Endothelial cell (in vitro differentiated cells): ENCODE measurements at regions not wholly inside any gene's neighbourhood (a gene's known extent, or its start where the extent isn't known, plus 50 kb on each side); places are given as distances from the start of the nearest gene placed in this dataset.

Experiments used
- DNase-seq: peaks from one replicate; pipeline ENCODE4 v3.0.0; 2021; ENCODE audit warnings: low spot score
- H3K27ac Mint-ChIP-seq: one replicate; pipeline ENCODE4 v1.8.0; 2021; ENCODE audit warnings: mixed read lengths, inconsistent platforms; ENCODE audit not compliant: unreplicated experiment
- H3K27me3 Mint-ChIP-seq: one replicate; pipeline ENCODE4 v1.8.0; 2021; ENCODE audit warnings: mild to moderate bottlenecking, moderate library complexity, mixed read lengths, inconsistent platforms; ENCODE audit not compliant: unreplicated experiment
- H3K36me3 Mint-ChIP-seq: one replicate; pipeline ENCODE4 v1.8.0; 2021; ENCODE audit warnings: mild to moderate bottlenecking, low read depth, mixed read lengths, inconsistent platforms; ENCODE audit not compliant: unreplicated experiment
- H3K4me1 Mint-ChIP-seq: one replicate; pipeline ENCODE4 v1.8.0; 2021; ENCODE audit warnings: mild to moderate bottlenecking, mixed read lengths, inconsistent platforms; ENCODE audit not compliant: unreplicated experiment
- H3K4me3 Mint-ChIP-seq: one replicate; pipeline ENCODE4 v1.8.0; 2021; ENCODE audit warnings: mild to moderate bottlenecking, mixed read lengths, inconsistent platforms; ENCODE audit not compliant: unreplicated experiment
- H3K9me3 Mint-ChIP-seq: one replicate; pipeline ENCODE4 v1.8.0; 2021; ENCODE audit warnings: mixed read lengths, inconsistent platforms; ENCODE audit not compliant: unreplicated experiment
- TF ChIP-seq, protein P1 (sequence below): fragments of 200-600 bp; sonication (generic); IDR thresholded peaks from one replicate; pipeline ENCODE4 v1.5.0; 2021; ENCODE audit warnings: antibody characterized with exemption; ENCODE audit not compliant: unreplicated experiment

DNA sequence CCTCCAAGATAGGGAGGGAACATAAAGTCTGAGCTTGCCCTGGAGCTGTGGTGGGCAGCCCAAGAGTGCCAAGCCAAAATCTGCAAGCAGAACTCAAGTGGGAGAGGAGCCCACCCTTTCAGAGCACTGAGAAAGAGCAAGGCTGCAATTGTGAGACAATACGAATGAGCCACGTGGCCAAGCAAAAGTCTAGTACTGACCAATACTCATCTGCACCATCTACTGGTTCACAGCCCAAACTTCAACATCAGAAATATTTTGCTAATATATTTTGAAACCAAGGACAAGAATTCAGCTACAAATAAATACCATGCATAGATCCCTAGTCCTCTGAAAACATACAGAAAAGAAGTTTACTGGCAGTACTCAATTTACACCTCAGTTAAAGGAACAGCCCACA lies 696.2 kb upstream of the COX7C start:
- no peak overlapping the region for H3K4me3 Mint-ChIP-seq
- no peak overlapping the region for H3K27ac Mint-ChIP-seq
- H3K36me3 Mint-ChIP-seq, result no peaks in the 10 kb centered on the region
- no peak for DNase-seq
- TF ChIP-seq, protein P1, sequence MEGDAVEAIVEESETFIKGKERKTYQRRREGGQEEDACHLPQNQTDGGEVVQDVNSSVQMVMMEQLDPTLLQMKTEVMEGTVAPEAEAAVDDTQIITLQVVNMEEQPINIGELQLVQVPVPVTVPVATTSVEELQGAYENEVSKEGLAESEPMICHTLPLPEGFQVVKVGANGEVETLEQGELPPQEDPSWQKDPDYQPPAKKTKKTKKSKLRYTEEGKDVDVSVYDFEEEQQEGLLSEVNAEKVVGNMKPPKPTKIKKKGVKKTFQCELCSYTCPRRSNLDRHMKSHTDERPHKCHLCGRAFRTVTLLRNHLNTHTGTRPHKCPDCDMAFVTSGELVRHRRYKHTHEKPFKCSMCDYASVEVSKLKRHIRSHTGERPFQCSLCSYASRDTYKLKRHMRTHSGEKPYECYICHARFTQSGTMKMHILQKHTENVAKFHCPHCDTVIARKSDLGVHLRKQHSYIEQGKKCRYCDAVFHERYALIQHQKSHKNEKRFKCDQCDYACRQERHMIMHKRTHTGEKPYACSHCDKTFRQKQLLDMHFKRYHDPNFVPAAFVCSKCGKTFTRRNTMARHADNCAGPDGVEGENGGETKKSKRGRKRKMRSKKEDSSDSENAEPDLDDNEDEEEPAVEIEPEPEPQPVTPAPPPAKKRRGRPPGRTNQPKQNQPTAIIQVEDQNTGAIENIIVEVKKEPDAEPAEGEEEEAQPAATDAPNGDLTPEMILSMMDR, result no peak
- H3K4me1 Mint-ChIP-seq, result no peaks in the 10 kb centered on the region
- no peaks in the 10 kb centered on the region for H3K9me3 Mint-ChIP-seq
- peaks cover 5% of the 10 kb centered on the region for H3K27me3 Mint-ChIP-seq

DNA sequence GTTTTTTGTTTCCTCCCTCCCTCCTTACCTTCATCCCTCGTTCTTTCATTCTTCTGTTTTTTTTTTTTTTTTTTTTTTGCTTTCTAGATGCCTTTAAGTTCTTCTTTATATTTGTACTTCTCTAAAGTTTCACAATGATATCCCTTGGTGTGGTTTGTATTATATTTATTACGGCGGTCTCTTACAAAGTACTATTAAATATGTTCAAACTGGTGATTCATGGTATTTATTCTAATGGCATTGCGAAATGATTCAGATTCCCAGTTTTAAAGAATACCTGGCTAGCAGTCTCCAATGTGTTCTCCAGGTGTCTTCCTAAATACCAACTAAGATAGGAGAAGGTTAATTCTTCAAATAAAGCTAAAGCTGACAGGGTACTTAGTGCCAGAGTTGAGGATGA lies 690.1 kb upstream of the COX7C start:
- Mint-ChIP-seq H3K27ac (no peak overlapping the region), H3K36me3 (no peaks in the 10 kb centered on the region), H3K4me1 (no peaks in the 10 kb centered on the region), H3K4me3 (no peak overlapping the region), H3K27me3 (no peaks in the 10 kb centered on the region), H3K9me3 (no peaks in the 10 kb centered on the region)
- TF ChIP-seq, protein P1, result no peak
- no peak for DNase-seq

DNA sequence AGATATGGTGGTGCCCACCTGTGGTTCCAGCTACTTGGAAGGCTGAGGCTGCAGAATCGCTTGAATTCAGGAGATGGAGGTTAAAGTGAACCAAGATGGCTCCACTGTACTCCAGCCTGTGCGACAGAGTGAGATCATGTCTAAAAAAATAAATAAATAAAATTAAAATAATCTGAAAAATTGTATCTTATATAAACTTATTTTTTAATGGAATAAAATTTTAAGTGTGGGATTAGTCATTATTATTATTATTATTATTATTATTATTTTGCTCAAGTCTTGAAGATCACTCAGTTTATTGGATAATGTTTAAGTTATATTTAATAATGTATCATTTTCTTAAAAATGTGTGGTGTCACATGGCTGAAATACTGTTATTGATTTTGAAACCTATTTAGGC lies 688.0 kb upstream of the COX7C start:
- no peaks in the 10 kb centered on the region for H3K27me3 Mint-ChIP-seq
- no peaks in the 10 kb centered on the region for H3K36me3 Mint-ChIP-seq
- H3K4me1 Mint-ChIP-seq, result no peaks in the 10 kb centered on the region
- no peaks in the 10 kb centered on the region for H3K9me3 Mint-ChIP-seq
- no peak overlapping the region for H3K4me3 Mint-ChIP-seq
- TF ChIP-seq, protein P1, result no peak
- no peak overlapping the region for H3K27ac Mint-ChIP-seq
- no peak for DNase-seq

DNA sequence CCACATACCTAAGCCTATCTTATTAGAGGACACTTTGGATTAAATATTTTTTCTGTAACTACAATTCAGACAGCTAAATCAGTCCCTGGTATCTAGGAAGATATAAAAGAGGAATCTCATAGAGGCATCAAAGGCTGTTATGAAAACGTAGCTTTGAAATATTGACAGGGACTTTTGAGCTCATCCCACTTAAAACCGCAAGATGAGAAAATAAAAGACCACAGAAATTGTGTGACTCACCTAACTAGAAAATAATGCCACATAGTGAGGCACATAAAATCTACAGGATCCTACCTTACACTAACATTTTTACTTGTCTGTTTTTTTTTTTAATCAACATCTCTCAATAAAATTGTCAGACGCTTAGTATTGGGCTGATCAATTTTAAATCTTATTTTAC lies 686.5 kb upstream of the COX7C start:
- H3K4me1 Mint-ChIP-seq, result no peaks in the 10 kb centered on the region

DNA sequence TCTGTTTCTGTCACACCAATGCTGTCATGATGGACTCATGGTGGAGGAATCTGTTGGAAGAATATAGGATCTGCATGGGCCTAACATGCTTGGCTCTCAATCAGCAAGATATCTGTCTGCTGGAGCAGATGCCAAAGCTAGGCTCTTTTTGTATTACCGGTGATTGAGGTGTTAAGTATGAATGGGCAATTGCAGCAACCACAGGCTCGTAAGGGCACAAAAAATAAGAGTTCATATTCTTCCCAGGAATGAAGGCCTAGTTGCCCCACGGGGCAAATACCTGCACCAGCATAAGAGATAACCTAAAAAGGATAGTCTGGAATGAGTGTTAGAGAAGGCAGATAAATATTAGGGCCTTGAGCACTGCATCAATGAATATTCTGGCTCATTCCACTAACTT lies 679.5 kb upstream of the COX7C start:
- Mint-ChIP-seq H3K27me3 (no peaks in the 10 kb centered on the region), H3K36me3 (no peaks in the 10 kb centered on the region), H3K4me1 (no peaks in the 10 kb centered on the region), H3K9me3 (no peaks in the 10 kb centered on the region), H3K4me3 (no peak overlapping the region), H3K27ac (no peak overlapping the region)
- no peak for DNase-seq
- TF ChIP-seq, protein P1, result no peak

More for the DNA sequence above, 686.5 kb upstream of the COX7C start:
- no peaks in the 10 kb centered on the region for H3K36me3 Mint-ChIP-seq
- H3K9me3 Mint-ChIP-seq, result no peaks in the 10 kb centered on the region
- TF ChIP-seq, protein P1, result no peak
- no peak overlapping the region for H3K27ac Mint-ChIP-seq
- H3K4me3 Mint-ChIP-seq, result no peak overlapping the region
- H3K27me3 Mint-ChIP-seq, result no peaks in the 10 kb centered on the region
- no peak for DNase-seq
